ENCODE measurements at regions not wholly inside any gene's neighbourhood (a gene's known extent, or its start where the extent isn't known, plus 50 kb on each side); places are given as distances from the start of the nearest gene placed in this dataset.
"Not testable (repeated sequence)": the region's sequence is repeated elsewhere in the genome, so short reads cannot be mapped to it uniquely, and the experiment has no call there.

GRCh38 chr21:35382696-35383095 is 333.6 kb upstream of the RUNX1 start:
- no peak for DNase-seq

DNA sequence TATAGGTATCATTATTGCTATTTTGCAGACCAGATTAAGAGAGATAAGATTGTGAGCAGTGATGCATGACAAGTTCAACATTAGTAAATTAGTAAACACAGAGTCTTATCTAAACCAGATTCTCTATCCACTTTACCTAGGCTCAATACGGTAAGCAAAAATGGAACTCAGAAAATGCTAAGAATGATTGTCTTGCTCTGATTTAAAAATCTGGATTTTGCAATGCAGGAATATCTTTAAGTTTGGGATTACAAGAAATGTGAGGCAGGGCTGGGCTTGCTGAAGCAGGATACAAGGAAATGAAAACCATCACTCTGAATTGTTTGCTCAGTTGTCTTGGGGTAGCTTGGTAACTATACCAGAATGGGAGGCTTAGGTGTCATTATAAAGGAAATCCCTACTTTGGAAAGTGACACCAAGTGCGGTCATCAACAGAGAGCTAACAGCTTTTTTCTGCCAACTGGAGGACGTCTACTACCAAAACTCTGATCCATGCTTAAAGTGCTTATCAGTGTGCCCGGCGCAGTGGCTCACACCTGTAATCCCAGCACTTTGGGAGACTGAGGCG is 332.7 kb upstream of the RUNX1 start:
- peak; percentile 24 for DNase-seq

GRCh38 chr21:35380304-35380703 is 331.2 kb upstream of the RUNX1 start:
- DNase-seq = not testable (repeated sequence)

DNA sequence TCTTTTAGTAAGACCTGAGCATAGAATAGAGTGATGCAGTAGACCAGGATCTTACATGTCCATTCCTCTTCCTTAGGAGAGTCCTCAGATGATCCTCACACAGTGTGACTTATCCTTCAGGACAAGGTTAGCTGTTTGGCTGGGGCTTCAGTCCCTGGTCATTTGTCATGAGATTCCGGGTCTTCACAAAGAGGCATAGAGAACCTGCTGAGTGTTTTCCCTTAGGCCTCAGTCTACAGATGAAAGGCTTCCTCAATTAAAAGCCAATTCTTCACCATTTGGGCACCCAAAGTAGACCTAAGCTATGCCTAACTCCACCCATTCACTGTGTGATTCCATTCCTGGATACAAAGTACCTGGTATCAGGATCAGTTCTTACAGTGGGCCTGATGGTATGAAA is 329.8 kb upstream of the RUNX1 start:
- DNase-seq = no peak

DNA sequence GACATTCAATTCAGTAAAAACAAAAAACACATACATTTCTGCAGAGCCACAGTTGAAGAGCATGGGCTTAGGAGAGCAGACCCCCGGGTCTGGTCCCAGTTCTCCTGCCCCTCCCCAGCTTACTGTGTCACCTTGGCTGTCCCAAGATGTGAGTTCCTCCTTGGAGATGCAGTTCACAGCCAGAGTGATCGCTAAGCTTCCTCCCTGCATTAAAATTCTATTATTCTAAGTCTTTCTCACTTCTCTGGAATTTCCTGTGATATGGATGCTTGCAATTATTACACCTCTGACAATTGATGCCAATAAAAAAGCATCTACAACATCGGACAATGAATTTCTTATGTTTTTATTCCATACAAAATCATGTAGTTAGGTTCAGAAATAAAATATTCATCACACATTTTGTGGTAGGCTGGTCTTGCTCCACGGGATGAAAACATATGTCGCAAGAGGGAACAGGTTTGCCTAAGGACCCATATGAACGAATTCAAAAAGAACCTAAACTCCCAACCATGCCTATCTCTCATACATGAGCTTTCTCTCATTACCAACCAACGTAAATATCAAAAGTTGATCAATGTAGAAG is 328.5 kb upstream of the RUNX1 start:
- DNase-seq = no peak

- DNase-seq = no peak
Measured at GRCh38 chr21:35376406-35377135, 327.5 kb upstream of the RUNX1 start.

- no peak for DNase-seq
Measured at GRCh38 chr21:35375115-35375514, 326.0 kb upstream of the RUNX1 start.

DNA sequence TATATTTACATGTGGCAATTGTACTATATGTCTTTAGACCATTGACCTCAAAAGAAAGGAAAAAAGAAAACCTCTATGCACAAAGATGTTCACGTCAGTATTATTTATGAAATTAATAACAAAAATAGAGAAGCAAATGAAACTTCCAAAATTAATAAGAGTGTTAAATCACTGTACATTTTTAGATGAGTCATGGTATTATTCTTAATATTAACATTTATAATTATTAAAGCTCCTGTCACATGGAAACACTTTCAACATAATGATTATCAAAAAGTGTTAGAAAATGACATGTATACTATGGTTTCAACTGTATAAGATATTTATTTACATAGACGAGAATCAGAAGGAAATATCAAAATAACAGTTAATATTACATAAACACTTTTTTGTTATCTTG is 324.9 kb upstream of the RUNX1 start:
- no peak for DNase-seq

- no peak for DNase-seq
Measured at GRCh38 chr21:35372201-35372600, 323.1 kb upstream of the RUNX1 start.

- no peak for DNase-seq
Measured at GRCh38 chr21:35370671-35371070, 321.6 kb upstream of the RUNX1 start.

GRCh38 chr21:35370071-35370470 is 321.0 kb upstream of the RUNX1 start:
- DNase-seq = no peak

DNA sequence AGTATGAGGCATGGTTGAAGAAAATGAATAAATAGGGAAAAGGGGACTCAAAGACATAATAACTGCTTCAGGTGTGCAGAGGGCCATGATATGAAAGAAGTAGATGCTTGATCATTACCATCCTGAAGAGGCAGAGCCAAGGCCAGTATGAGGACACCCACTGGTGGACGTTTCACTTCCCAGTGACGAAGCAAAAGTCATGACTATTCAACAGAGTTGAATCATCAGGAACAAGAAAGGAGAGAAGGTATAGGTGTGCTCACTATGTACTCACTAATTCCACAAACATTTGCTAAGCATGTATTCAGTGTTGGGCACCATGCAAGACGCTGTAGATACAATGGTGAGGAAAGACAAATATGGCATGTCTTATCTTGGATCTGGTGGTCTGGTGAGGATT is 319.2 kb upstream of the RUNX1 start:
- peak; percentile 15 for DNase-seq

GRCh38 chr21:35367553-35367952 is 318.5 kb upstream of the RUNX1 start:
- peak; percentile 79 for DNase-seq

- peak; percentile 38 for DNase-seq
Measured at GRCh38 chr21:35366394-35367080, 317.4 kb upstream of the RUNX1 start.

GRCh38 chr21:35363458-35363857 is 314.4 kb upstream of the RUNX1 start:
- no peak for DNase-seq

- DNase-seq = no peak
Measured at GRCh38 chr21:35361988-35362387, 312.9 kb upstream of the RUNX1 start.

DNA sequence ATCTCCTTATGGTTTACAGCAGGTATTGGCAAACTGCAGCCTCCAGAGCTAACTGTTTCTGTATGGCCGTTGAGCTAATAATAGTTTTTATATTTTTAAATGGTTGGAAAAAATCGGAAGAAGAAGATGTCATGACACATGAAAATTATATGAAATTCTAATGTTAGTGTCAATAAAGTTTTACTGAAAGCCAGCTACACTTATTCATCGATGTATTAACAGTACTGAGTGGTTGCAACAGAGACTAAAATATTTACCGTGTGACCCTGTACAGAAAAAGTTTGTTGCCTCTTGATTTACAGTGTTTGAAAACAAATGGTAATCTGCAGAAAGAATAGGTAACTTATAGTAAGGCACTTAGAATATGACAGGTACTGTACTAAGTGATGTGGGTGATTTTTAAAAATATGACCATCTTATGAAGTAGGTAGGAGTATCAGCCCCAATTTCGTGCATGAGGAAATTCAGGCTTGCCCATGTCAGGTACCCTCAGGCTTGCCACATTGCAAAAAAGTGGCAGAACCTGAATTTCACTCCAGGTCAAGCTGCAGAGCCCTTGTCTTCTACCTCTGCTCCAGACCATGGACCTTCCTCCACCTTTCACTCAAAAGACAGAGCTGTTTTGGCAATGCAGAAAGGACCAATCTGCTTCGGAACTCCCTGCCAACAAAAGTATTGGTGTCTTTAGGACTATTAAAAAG is 311.9 kb upstream of the RUNX1 start:
- no peak for DNase-seq

DNA sequence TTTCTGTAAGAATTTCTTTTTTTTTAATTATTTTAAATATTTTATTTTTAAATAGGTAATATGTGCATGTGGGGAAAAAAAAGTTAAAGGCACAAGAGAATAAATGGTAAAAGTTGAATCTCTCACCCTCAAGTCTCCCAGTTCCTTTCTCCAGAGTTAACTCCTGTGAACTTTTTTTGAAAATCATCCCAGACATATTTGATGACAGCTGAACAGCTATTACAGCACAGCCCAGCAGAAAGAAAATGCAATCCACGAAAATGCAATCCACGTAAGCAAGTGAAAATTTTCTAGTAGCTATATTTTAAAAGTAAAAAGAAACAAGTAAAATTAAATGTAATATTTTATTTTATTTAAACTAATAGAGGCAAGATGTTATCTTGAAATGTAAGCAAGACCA is 310.0 kb upstream of the RUNX1 start:
- DNase-seq = no peak

- no peak for DNase-seq
Measured at GRCh38 chr21:35358008-35358407, 308.9 kb upstream of the RUNX1 start.

DNA sequence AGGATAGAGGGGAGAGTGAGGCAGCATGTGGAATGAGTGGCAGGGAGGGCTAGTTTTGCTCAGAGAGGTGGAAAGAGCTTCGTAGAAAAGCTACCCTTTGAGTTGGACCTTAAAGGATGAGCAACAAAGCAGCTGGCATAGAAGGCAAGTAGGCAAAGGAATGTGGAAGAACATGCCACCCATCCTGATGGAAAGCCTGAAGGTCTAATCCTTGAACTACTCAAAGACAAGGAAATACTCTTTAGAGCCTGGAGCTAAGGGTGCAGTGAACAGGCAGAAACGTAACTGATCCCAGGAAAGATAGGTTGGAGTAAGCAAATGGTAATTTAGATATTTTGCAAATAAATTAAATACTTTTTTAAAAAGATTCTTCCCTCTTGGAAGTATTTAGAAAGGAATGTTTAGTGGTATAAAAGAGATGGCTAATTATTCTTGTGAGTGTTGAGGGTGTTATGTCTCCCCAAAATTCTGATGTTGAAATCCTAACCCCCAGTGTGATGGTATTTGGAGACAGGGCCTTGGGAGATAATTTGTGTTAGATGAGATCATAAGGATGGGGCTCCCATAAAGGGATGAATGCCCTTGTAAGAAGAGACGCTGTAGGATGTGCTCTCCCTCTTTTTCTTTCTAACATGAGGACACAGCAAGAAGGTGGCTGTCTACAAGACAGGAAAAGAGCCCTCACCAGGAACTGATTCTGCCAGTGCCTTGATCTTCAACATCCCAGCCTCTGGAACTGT is 308.1 kb upstream of the RUNX1 start:
- DNase-seq = no peak

DNA sequence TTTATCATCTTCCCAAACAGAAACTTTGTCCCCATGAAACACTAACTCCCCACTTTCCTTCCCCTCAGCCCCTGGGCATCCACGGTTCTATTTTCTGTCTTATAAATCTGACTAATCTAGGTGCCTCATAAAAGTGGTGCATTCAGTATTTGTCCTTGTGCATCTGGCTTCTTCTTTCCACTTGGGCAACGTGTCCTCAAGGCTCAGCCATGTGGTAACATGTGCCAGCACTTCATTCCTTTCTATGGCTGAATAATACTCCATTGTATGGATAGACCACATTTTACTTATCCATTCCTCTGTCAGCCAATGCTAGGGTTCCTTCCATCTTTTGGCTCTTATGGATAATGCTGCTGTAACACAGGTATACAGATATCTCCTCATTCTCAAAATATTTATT is 305.0 kb upstream of the RUNX1 start:
- DNase-seq = no peak

DNA sequence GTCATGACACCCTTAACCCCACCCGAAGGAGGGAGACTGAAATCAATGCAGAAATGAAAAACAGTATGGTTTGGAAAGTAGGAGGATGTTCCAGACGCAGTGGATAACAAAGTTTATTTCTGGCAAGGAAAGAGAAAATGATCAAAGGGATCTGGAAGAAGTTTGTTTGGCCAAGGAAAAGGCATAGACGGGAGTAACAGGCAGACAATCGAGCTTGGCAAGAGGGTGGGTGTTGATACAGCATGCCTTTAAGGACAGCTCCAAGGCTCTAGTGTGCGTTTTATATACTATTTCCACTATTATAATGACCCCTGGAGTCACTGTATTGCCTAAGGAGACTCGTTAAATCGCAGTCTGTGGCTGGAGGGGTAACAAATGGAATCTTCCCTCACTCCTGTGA is 303.7 kb upstream of the RUNX1 start:
- no peak for DNase-seq
